GM18502 (cell line): ENCODE measurements at regions not wholly inside any gene's neighbourhood (a gene's known extent, or its start where the extent isn't known, plus 50 kb on each side); places are given as distances from the start of the nearest gene placed in this dataset.

Source experiments
- ATAC-seq: cut with Tn5 transposase; IDR thresholded peaks from one replicate; pipeline ENCODE4 v1.9.1; 2021; ENCODE audit warnings: mild to moderate bottlenecking; ENCODE audit not compliant: unreplicated experiment, poor library complexity

GRCh38 chr4:1515156-1515555, 108.9 kb upstream of the NKX1-1 start:
- ATAC-seq: no peak

- no peak for ATAC-seq
These were observed 108.4 kb upstream of the NKX1-1 start for GRCh38 chr4:1514612-1515011.

GRCh38 chr4:1513936-1514483, 107.8 kb upstream of the NKX1-1 start:
- ATAC-seq: no peak

GRCh38 chr4:1512738-1513660, 106.8 kb upstream of the NKX1-1 start:
- no peak for ATAC-seq

- ATAC-seq: no peak
These were observed 106.0 kb upstream of the NKX1-1 start for GRCh38 chr4:1512051-1512737.

- ATAC-seq: no peak
These were observed 105.3 kb upstream of the NKX1-1 start for GRCh38 chr4:1511441-1512041.

- ATAC-seq: no peak
These were observed 104.7 kb upstream of the NKX1-1 start for GRCh38 chr4:1510931-1511330.

- no peak for ATAC-seq
These were observed 103.1 kb upstream of the NKX1-1 start for GRCh38 chr4:1509366-1509765.

- ATAC-seq: no peak
These were observed 102.2 kb upstream of the NKX1-1 start for GRCh38 chr4:1508161-1509160.

GRCh38 chr4:1506956-1507721, 100.9 kb upstream of the NKX1-1 start:
- no peak for ATAC-seq

GRCh38 chr4:1505511-1506460, 99.5 kb upstream of the NKX1-1 start:
- no peak for ATAC-seq

GRCh38 chr4:1504595-1505500, 98.6 kb upstream of the NKX1-1 start:
- no peak for ATAC-seq

GRCh38 chr4:1503583-1504471, 97.6 kb upstream of the NKX1-1 start:
- ATAC-seq: no peak

- ATAC-seq: no peak
These were observed 96.7 kb upstream of the NKX1-1 start for GRCh38 chr4:1502976-1503375.

- no peak for ATAC-seq
These were observed 96.3 kb upstream of the NKX1-1 start for GRCh38 chr4:1502501-1502886.
